WTC11 (cell line): ENCODE measurements at regions not wholly inside any gene's neighbourhood (a gene's known extent, or its start where the extent isn't known, plus 50 kb on each side); places are given as distances from the start of the nearest gene placed in this dataset.

Experiments
- ATAC-seq: fragments of 200-7000 bp; cut with Tn5 transposase; 2 replicates; pipeline ENCODE4 v1.10.0; 2021; ENCODE audit warnings: mild to moderate bottlenecking, moderate library complexity
- CTCF ChIA-PET: fragments of 300-600 bp; sonication (Branson Sonifier 250); formaldehyde crosslinking; loops from one replicate; lab custom pipeline; 2021; ENCODE audit warnings: antibody characterized with exemption; lab: Charles Lee
- POLR2A ChIA-PET: fragments of 350-600 bp; sonication (Branson Sonifier 250); formaldehyde crosslinking; loops from one replicate; lab custom pipeline; 2021; ENCODE audit warnings: antibody characterized with exemption; lab: Charles Lee
- DNase-seq: peaks from one replicate; pipeline ENCODE4 v3.0.0; 2021; ENCODE audit warnings: low spot score
- H3K27ac Mint-ChIP-seq: 2 replicates; pipeline ENCODE4 v1.8.0; 2021; ENCODE audit warnings: mixed read lengths
- H3K27me3 Mint-ChIP-seq: 2 replicates; pipeline ENCODE4 v1.8.0; 2021; ENCODE audit warnings: low read depth, mild to moderate bottlenecking, moderate library complexity, mixed read lengths
- H3K36me3 Mint-ChIP-seq: 2 replicates; pipeline ENCODE4 v1.8.0; 2021; ENCODE audit warnings: mixed read lengths
- H3K4me1 Mint-ChIP-seq: 2 replicates; pipeline ENCODE4 v1.8.0; 2022; ENCODE audit warnings: mixed read lengths
- H3K4me3 Mint-ChIP-seq: 2 replicates; pipeline ENCODE4 v1.8.0; 2021; ENCODE audit warnings: mild to moderate bottlenecking, moderate library complexity, mixed read lengths
- H3K9me3 Mint-ChIP-seq: 2 replicates; pipeline ENCODE4 v1.8.0; 2021; ENCODE audit warnings: mixed read lengths
- AR ChIP-seq: fragments of 250-450 bp; sonication (Bioruptor Pico); IDR thresholded peaks from 2 replicates; pipeline ENCODE4 v1.9.0; 2021; ENCODE audit warnings: mild to moderate bottlenecking
- ARID4B ChIP-seq: sonication (generic); formaldehyde crosslinking; IDR thresholded peaks from 2 replicates; pipeline ENCODE4 v1.8.0; 2023; ENCODE audit warnings: missing genetic modification reagents, mild to moderate bottlenecking, borderline replicate concordance
- ATF1 ChIP-seq: sonication (generic); formaldehyde crosslinking; IDR thresholded peaks from 2 replicates; pipeline ENCODE4 v1.8.1; 2023; ENCODE audit warnings: mild to moderate bottlenecking, moderate library complexity, missing genetic modification reagents
- CREB1 ChIP-seq: sonication (generic); formaldehyde crosslinking; IDR thresholded peaks from 2 replicates; pipeline ENCODE4 v1.8.0; 2023; ENCODE audit warnings: mild to moderate bottlenecking, missing genetic modification reagents
- EMX1 ChIP-seq: fragments of 250-450 bp; sonication (Bioruptor Pico); IDR thresholded peaks from 2 replicates; pipeline ENCODE4 v1.8.0; 2021; ENCODE audit warnings: mild to moderate bottlenecking
- FOXJ3 ChIP-seq: sonication (generic); formaldehyde crosslinking; IDR thresholded peaks from 2 replicates; pipeline ENCODE4 v1.9.0; 2021; ENCODE audit warnings: missing genetic modification reagents, mild to moderate bottlenecking, borderline replicate concordance
- FOXP1 ChIP-seq: sonication (generic); formaldehyde crosslinking; IDR thresholded peaks from 2 replicates; pipeline ENCODE4 v1.8.0; 2022; ENCODE audit warnings: missing genetic modification reagents, mild to moderate bottlenecking, moderate library complexity, borderline replicate concordance
- IRF1 ChIP-seq: sonication (generic); formaldehyde crosslinking; IDR thresholded peaks from 2 replicates; pipeline ENCODE4 v1.8.0; 2023; ENCODE audit warnings: missing genetic modification reagents
- JAZF1 ChIP-seq: fragments of 250-450 bp; sonication (Bioruptor Pico); IDR thresholded peaks from 2 replicates; pipeline ENCODE4 v1.9.0; 2021; ENCODE audit warnings: moderate library complexity, mild to moderate bottlenecking, inconsistent platforms
- MAX ChIP-seq: sonication (generic); formaldehyde crosslinking; IDR thresholded peaks from 2 replicates; pipeline ENCODE4 v1.8.0; 2022; ENCODE audit warnings: mild to moderate bottlenecking, missing genetic modification reagents
- NR3C1 ChIP-seq: sonication (generic); formaldehyde crosslinking; conservative IDR thresholded peaks from 2 replicates; pipeline ENCODE4 v1.8.1; 2023; ENCODE audit warnings: low read depth, mild to moderate bottlenecking, missing genetic modification reagents
- SMAD3 ChIP-seq: sonication (generic); formaldehyde crosslinking; IDR thresholded peaks from 2 replicates; pipeline ENCODE4 v1.8.0; 2022; ENCODE audit warnings: missing genetic modification reagents, mild to moderate bottlenecking, borderline replicate concordance
- TEAD1 ChIP-seq: sonication (generic); formaldehyde crosslinking; IDR thresholded peaks from 2 replicates; pipeline ENCODE4 v1.8.0; 2022; ENCODE audit warnings: mild to moderate bottlenecking, missing genetic modification reagents
- USF1 ChIP-seq: sonication (generic); formaldehyde crosslinking; IDR thresholded peaks from 2 replicates; pipeline ENCODE4 v1.8.0; 2022; ENCODE audit warnings: mild to moderate bottlenecking, missing genetic modification reagents
- ZMAT4 ChIP-seq: fragments of 250-450 bp; sonication (Bioruptor Pico); IDR thresholded peaks from 2 replicates; pipeline ENCODE4 v1.9.0; 2021; ENCODE audit warnings: mild to moderate bottlenecking
- ZNF121 ChIP-seq: sonication (generic); formaldehyde crosslinking; IDR thresholded peaks from 2 replicates; pipeline ENCODE4 v1.8.0; 2023; ENCODE audit warnings: missing genetic modification reagents
- ZNF219 ChIP-seq: sonication (generic); formaldehyde crosslinking; IDR thresholded peaks from 2 replicates; pipeline ENCODE4 v1.8.0; 2023; ENCODE audit warnings: missing genetic modification reagents, mild to moderate bottlenecking, borderline replicate concordance
- ZNF263 ChIP-seq: sonication (generic); formaldehyde crosslinking; IDR thresholded peaks from 2 replicates; pipeline ENCODE4 v1.8.1; 2022; ENCODE audit warnings: low read depth, mild to moderate bottlenecking, moderate library complexity, missing genetic modification reagents
- ZNF317 ChIP-seq: sonication (generic); formaldehyde crosslinking; IDR thresholded peaks from 2 replicates; pipeline ENCODE4 v1.8.1; 2023; ENCODE audit warnings: low read depth, mild to moderate bottlenecking, moderate library complexity, missing genetic modification reagents, borderline replicate concordance
- TF ChIP-seq, protein P1 (sequence below): sonication (generic); formaldehyde crosslinking; IDR thresholded peaks from 2 replicates; pipeline ENCODE4 v1.8.0; 2022; ENCODE audit warnings: mild to moderate bottlenecking, missing genetic modification reagents
- TF ChIP-seq, protein P2 (sequence below): sonication (generic); formaldehyde crosslinking; conservative IDR thresholded peaks from 2 replicates; pipeline ENCODE4 v1.8.1; 2023; ENCODE audit warnings: mild to moderate bottlenecking, low read depth, missing genetic modification reagents, moderate library complexity

GRCh38 chr12:74328623-74329022, 209.0 kb upstream of the ATXN7L3B start (continued):
- TF ChIP-seq, protein P1, sequence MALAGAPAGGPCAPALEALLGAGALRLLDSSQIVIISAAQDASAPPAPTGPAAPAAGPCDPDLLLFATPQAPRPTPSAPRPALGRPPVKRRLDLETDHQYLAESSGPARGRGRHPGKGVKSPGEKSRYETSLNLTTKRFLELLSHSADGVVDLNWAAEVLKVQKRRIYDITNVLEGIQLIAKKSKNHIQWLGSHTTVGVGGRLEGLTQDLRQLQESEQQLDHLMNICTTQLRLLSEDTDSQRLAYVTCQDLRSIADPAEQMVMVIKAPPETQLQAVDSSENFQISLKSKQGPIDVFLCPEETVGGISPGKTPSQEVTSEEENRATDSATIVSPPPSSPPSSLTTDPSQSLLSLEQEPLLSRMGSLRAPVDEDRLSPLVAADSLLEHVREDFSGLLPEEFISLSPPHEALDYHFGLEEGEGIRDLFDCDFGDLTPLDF, result no peak

GRCh38 chr12:74334780-74335179, 202.9 kb upstream of the ATXN7L3B start:
- peak overlapping the region; percentile 17; the same call in 1 of the 2 replicates for H3K27ac Mint-ChIP-seq
- ATAC-seq (no peak), DNase-seq (no peak)
- H3K4me1 Mint-ChIP-seq, result peaks cover 14% of the 10 kb centered on the region
- POLR2A ChIA-PET, result no interaction called here
- no peak overlapping the region for H3K4me3 Mint-ChIP-seq
- TF ChIP-seq MAX (no peak), NR3C1 (CRISPR knock-in tag) (no peak), ARID4B (no peak), ZMAT4 (CRISPR knock-in tag) (no peak), SMAD3 (CRISPR knock-in tag) (no peak), ZNF263 (CRISPR knock-in tag) (no peak), ATF1 (CRISPR knock-in tag) (no peak), IRF1 (no peak), FOXP1 (CRISPR knock-in tag) (no peak), JAZF1 (CRISPR knock-in tag) (no peak), ZNF121 (CRISPR knock-in tag) (no peak), ZNF317 (CRISPR knock-in tag) (no peak), EMX1 (CRISPR knock-in tag) (no peak)
- no peaks in the 10 kb centered on the region; the same call in 1 of the 2 replicates for H3K9me3 Mint-ChIP-seq
- CTCF ChIA-PET, result no interaction called here
- H3K27me3 Mint-ChIP-seq, result no peaks in the 10 kb centered on the region
- H3K36me3 Mint-ChIP-seq, result no peaks in the 10 kb centered on the region

GRCh38 chr12:74337951-74338350, 199.7 kb upstream of the ATXN7L3B start:
- H3K27ac Mint-ChIP-seq, result no peak overlapping the region
- H3K36me3 Mint-ChIP-seq, result no peaks in the 10 kb centered on the region
- ChIA-PET CTCF (no interaction called here), POLR2A (no interaction called here)
- H3K27me3 Mint-ChIP-seq, result no peaks in the 10 kb centered on the region
- ATAC-seq (no peak), DNase-seq (no peak)
- no peaks in the 10 kb centered on the region for H3K9me3 Mint-ChIP-seq
- no peak overlapping the region for H3K4me3 Mint-ChIP-seq
- H3K4me1 Mint-ChIP-seq, result peaks cover 14% of the 10 kb centered on the region
- no peak for TF ChIP-seq AR
- no peak for TF ChIP-seq FOXP1 (CRISPR knock-in tag)
- TF ChIP-seq FOXJ3 (CRISPR knock-in tag), result no peak
- TF ChIP-seq USF1 (CRISPR knock-in tag), result no peak
- no peak for TF ChIP-seq CREB1 (CRISPR knock-in tag)
- no peak for TF ChIP-seq ZNF219 (CRISPR knock-in tag)
- no peak for TF ChIP-seq TEAD1
- no peak for TF ChIP-seq SMAD3 (CRISPR knock-in tag)
- TF ChIP-seq, protein P2, sequence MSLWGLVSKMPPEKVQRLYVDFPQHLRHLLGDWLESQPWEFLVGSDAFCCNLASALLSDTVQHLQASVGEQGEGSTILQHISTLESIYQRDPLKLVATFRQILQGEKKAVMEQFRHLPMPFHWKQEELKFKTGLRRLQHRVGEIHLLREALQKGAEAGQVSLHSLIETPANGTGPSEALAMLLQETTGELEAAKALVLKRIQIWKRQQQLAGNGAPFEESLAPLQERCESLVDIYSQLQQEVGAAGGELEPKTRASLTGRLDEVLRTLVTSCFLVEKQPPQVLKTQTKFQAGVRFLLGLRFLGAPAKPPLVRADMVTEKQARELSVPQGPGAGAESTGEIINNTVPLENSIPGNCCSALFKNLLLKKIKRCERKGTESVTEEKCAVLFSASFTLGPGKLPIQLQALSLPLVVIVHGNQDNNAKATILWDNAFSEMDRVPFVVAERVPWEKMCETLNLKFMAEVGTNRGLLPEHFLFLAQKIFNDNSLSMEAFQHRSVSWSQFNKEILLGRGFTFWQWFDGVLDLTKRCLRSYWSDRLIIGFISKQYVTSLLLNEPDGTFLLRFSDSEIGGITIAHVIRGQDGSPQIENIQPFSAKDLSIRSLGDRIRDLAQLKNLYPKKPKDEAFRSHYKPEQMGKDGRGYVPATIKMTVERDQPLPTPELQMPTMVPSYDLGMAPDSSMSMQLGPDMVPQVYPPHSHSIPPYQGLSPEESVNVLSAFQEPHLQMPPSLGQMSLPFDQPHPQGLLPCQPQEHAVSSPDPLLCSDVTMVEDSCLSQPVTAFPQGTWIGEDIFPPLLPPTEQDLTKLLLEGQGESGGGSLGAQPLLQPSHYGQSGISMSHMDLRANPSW (CRISPR knock-in tag), result no peak
